H9 (cell line): ENCODE measurements at regions not wholly inside any gene's neighbourhood (a gene's known extent, or its start where the extent isn't known, plus 50 kb on each side); places are given as distances from the start of the nearest gene placed in this dataset.

ENCODE experiments used
- DNase-seq: peaks from one replicate; pipeline ENCODE4 v3.0.0-alpha.2; 2017
- H2AFZ ChIP-seq: one replicate; pipeline ENCODE4 v1.6.1; 2013; ENCODE audit warnings: mild to moderate bottlenecking, low read length, control low read depth, moderate library complexity
- H2AK5ac ChIP-seq: 2 replicates; pipeline ENCODE4 v1.6.1; 2013; ENCODE audit warnings: low read length, control low read depth, mixed read lengths; ENCODE audit not compliant: insufficient read length
- H2BK120ac ChIP-seq: one replicate; pipeline ENCODE4 v1.6.1; 2013; ENCODE audit warnings: low read depth, mild to moderate bottlenecking, low read length, control low read depth, inconsistent platforms; ENCODE audit not compliant: poor library complexity, severe bottlenecking
- H2BK12ac ChIP-seq: 2 replicates; pipeline ENCODE4 v1.6.1; 2013; ENCODE audit warnings: low read length, control low read depth, mixed read lengths, low read depth; ENCODE audit not compliant: insufficient read length
- H2BK15ac ChIP-seq: 2 replicates; pipeline ENCODE4 v1.6.1; 2013; ENCODE audit warnings: low read depth, low read length, control low read depth
- H2BK20ac ChIP-seq: one replicate; pipeline ENCODE4 v1.6.1; 2013; ENCODE audit warnings: low read depth, mild to moderate bottlenecking, low read length, control low read depth, inconsistent platforms; ENCODE audit not compliant: poor library complexity, severe bottlenecking
- H2BK5ac ChIP-seq: 2 replicates; pipeline ENCODE4 v1.6.1; 2013; ENCODE audit warnings: low read length, control low read depth, mixed read lengths; ENCODE audit not compliant: insufficient read length
- H3K14ac ChIP-seq: 2 replicates; pipeline ENCODE4 v1.6.1; 2013; ENCODE audit warnings: low read length, control low read depth; ENCODE audit not compliant: insufficient read depth
- H3K18ac ChIP-seq: 2 replicates; pipeline ENCODE4 v1.6.1; 2013; ENCODE audit warnings: low read depth, mild to moderate bottlenecking, mixed read lengths, low read length, control low read depth; ENCODE audit not compliant: insufficient read length
- H3K23ac ChIP-seq: 2 replicates; pipeline ENCODE4 v1.6.1; 2013; ENCODE audit warnings: low read length, control low read depth, mixed read lengths, low read depth; ENCODE audit not compliant: insufficient read length
- H3K23me2 ChIP-seq: 2 replicates; pipeline ENCODE4 v1.6.1; 2013; ENCODE audit warnings: low read depth, mild to moderate bottlenecking, mixed read lengths, low read length, control low read depth; ENCODE audit not compliant: insufficient read length, poor library complexity, severe bottlenecking
- H3K27ac ChIP-seq: 2 replicates; pipeline ENCODE4 v1.5.1; 2013; ENCODE audit warnings: low read length, control low read depth, mixed read lengths, low read depth; ENCODE audit not compliant: insufficient read length
- H3K27me3 ChIP-seq: 2 replicates; pipeline ENCODE4 v1.6.1; 2013; ENCODE audit warnings: low read length, control low read depth, inconsistent platforms; ENCODE audit not compliant: insufficient read depth
- H3K4ac ChIP-seq: 2 replicates; pipeline ENCODE4 v1.6.1; 2013; ENCODE audit warnings: low read depth, mild to moderate bottlenecking, control low read depth, inconsistent platforms, low read length, moderate library complexity
- H3K4me1 ChIP-seq: 2 replicates; pipeline ENCODE4 v1.6.1; 2013; ENCODE audit warnings: low read length, control low read depth, inconsistent platforms; ENCODE audit not compliant: insufficient read depth
- H3K4me2 ChIP-seq: 2 replicates; pipeline ENCODE4 v1.6.1; 2013; ENCODE audit warnings: low read length, control low read depth, mixed read lengths; ENCODE audit not compliant: insufficient read length, insufficient read depth
- H3K56ac ChIP-seq: 2 replicates; pipeline ENCODE4 v1.6.1; 2013; ENCODE audit warnings: low read depth, mild to moderate bottlenecking, mixed read lengths, low read length, control low read depth; ENCODE audit not compliant: insufficient read length
- H3K79me1 ChIP-seq: 2 replicates; pipeline ENCODE4 v1.6.1; 2013; ENCODE audit warnings: low read depth, mild to moderate bottlenecking, moderate library complexity, low read length, control low read depth, inconsistent platforms; ENCODE audit not compliant: insufficient read depth, poor library complexity, severe bottlenecking
- H3K79me2 ChIP-seq: 2 replicates; pipeline ENCODE4 v1.6.1; 2013; ENCODE audit warnings: low read length, control low read depth, inconsistent platforms; ENCODE audit not compliant: insufficient read depth
- H3K9ac ChIP-seq: 2 replicates; pipeline ENCODE4 v1.6.1; 2013; ENCODE audit warnings: low read length, control low read depth, mixed read lengths; ENCODE audit not compliant: insufficient read length; ENCODE audit errors: extremely low read depth
- H3K9me3 ChIP-seq: one replicate; pipeline ENCODE4 v1.6.1; 2013; ENCODE audit warnings: low read depth, low read length, inconsistent platforms; ENCODE audit not compliant: control insufficient read depth
- H3T11ph ChIP-seq: one replicate; pipeline ENCODE4 v1.6.1; 2013; ENCODE audit warnings: mild to moderate bottlenecking, low read length, control low read depth, inconsistent platforms
- H4K20me1 ChIP-seq: one replicate; pipeline ENCODE4 v1.6.1; 2013; ENCODE audit not compliant: control insufficient read depth, insufficient read length, insufficient read depth
- H4K5ac ChIP-seq: 2 replicates; pipeline ENCODE4 v1.6.1; 2013; ENCODE audit warnings: low read depth, mild to moderate bottlenecking, mixed read lengths, low read length, control low read depth; ENCODE audit not compliant: insufficient read length
- H4K8ac ChIP-seq: replicated peaks from 2 replicates; pipeline ENCODE4 v1.6.1; 2013; ENCODE audit warnings: low read length, control low read depth, mixed read lengths, low read depth; ENCODE audit not compliant: insufficient read length
- H4K91ac ChIP-seq: 2 replicates; pipeline ENCODE4 v1.6.1; 2013; ENCODE audit warnings: low read depth, mild to moderate bottlenecking, moderate library complexity, mixed read lengths, low read length, control low read depth; ENCODE audit not compliant: insufficient read length
- H3K27ac Mint-ChIP-seq, 3 experiments: 2 replicates in 2 of 3; 3 replicates in 1 of 3; pipeline ENCODE4 v1.8.0; 2020 to 2021; ENCODE audit warnings: mixed read lengths in 3 of 3, mild to moderate bottlenecking in 1 of 3, moderate library complexity in 1 of 3
- H3K27me3 Mint-ChIP-seq: 2 replicates; pipeline ENCODE4 v1.8.0; 2021; ENCODE audit warnings: low read depth, mild to moderate bottlenecking, moderate library complexity, mixed read lengths
- H3K36me3 Mint-ChIP-seq, 3 experiments: 2 replicates in 2 of 3; 3 replicates in 1 of 3; pipeline ENCODE4 v1.8.0; 2020 to 2021; ENCODE audit warnings: low read depth in 3 of 3, mixed read lengths in 3 of 3; ENCODE audit not compliant: insufficient read depth in 1 of 3
- H3K4me1 Mint-ChIP-seq, 2 experiments: 2 replicates each; pipeline ENCODE4 v1.8.0; 2020; ENCODE audit warnings: mixed read lengths in 2 of 2
- H3K4me3 Mint-ChIP-seq, 2 experiments: 2 replicates in 1 of 2; 3 replicates in 1 of 2; pipeline ENCODE4 v1.8.0; 2020 to 2021; ENCODE audit warnings: mild to moderate bottlenecking in 2 of 2, mixed read lengths in 2 of 2, moderate library complexity in 1 of 2
- H3K9me3 Mint-ChIP-seq, 2 experiments: 2 replicates in 1 of 2; 3 replicates in 1 of 2; pipeline ENCODE4 v1.8.0; 2020; ENCODE audit warnings: mild to moderate bottlenecking in 2 of 2, mixed read lengths in 2 of 2, moderate library complexity in 1 of 2
- WGBS: extraction: QIAGEN DNeasy Blood & Tissue Kit; methylation state at CpG from one replicate; pipeline ENCODE4 v1.1.7; 2013; ENCODE audit warnings: missing lambda C conversion rate, low lambda C conversion rate, mixed read lengths; ENCODE audit not compliant: insufficient read length; ENCODE audit errors: extremely low coverage; 5-methylcytosine and 5-hydroxymethylcytosine counted together
- TF ChIP-seq, protein P1 (sequence below): fragments of 200-600 bp; sonication (generic); conservative IDR thresholded peaks from 3 replicates; pipeline ENCODE4 v1.8.0; 2021; ENCODE audit warnings: antibody characterized with exemption, mild to moderate bottlenecking

- no peak overlapping the region for H3T11ph ChIP-seq
- no peak for DNase-seq
- H2BK5ac ChIP-seq: no peak overlapping the region
Observed at GRCh38 chr6:3540253-3540820, 83.5 kb upstream of the SLC22A23 start.

More at GRCh38 chr6:3540253-3540820, 83.5 kb upstream of the SLC22A23 start:
- no peak overlapping the region for H3K18ac ChIP-seq
- no peaks in the 10 kb centered on the region for H3K79me1 ChIP-seq
- H3K56ac ChIP-seq: no peak overlapping the region
- Mint-ChIP-seq H3K4me3 (no peak overlapping the region), H3K27ac (no peak overlapping the region), H3K27me3 (peaks cover 5% of the 10 kb centered on the region; the same call in 1 of the 2 replicates), H3K36me3 (no peaks in the 10 kb centered on the region), H3K4me1 (no peaks in the 10 kb centered on the region), H3K9me3 (no peaks in the 10 kb centered on the region)
- no peaks in the 10 kb centered on the region for H3K79me2 ChIP-seq
- no peak overlapping the region for H3K4me2 ChIP-seq
- H3K23ac ChIP-seq: no peak overlapping the region
- no peak overlapping the region for H4K8ac ChIP-seq
- no peaks in the 10 kb centered on the region; the same call in 1 of the 2 replicates for H3K27me3 ChIP-seq
- no CpG with 5 or more reads among the region's 8 CpGs for WGBS
- H2BK12ac ChIP-seq: no peak overlapping the region
- no peak overlapping the region for H3K27ac ChIP-seq
- no peak overlapping the region for H4K5ac ChIP-seq
- no peak overlapping the region for H3K4ac ChIP-seq
- H2BK15ac ChIP-seq: no peak overlapping the region
- H2AFZ ChIP-seq: no peak overlapping the region
- no peaks in the 10 kb centered on the region for H3K23me2 ChIP-seq
- no peak overlapping the region for H2BK20ac ChIP-seq
- no peak overlapping the region; the same call in 1 of the 2 replicates for H3K14ac ChIP-seq
- no peaks in the 10 kb centered on the region for H3K9me3 ChIP-seq
- TF ChIP-seq, protein P1, sequence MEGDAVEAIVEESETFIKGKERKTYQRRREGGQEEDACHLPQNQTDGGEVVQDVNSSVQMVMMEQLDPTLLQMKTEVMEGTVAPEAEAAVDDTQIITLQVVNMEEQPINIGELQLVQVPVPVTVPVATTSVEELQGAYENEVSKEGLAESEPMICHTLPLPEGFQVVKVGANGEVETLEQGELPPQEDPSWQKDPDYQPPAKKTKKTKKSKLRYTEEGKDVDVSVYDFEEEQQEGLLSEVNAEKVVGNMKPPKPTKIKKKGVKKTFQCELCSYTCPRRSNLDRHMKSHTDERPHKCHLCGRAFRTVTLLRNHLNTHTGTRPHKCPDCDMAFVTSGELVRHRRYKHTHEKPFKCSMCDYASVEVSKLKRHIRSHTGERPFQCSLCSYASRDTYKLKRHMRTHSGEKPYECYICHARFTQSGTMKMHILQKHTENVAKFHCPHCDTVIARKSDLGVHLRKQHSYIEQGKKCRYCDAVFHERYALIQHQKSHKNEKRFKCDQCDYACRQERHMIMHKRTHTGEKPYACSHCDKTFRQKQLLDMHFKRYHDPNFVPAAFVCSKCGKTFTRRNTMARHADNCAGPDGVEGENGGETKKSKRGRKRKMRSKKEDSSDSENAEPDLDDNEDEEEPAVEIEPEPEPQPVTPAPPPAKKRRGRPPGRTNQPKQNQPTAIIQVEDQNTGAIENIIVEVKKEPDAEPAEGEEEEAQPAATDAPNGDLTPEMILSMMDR: no peak
- no peaks in the 10 kb centered on the region for H3K4me1 ChIP-seq
- no peak overlapping the region for H2AK5ac ChIP-seq
- H4K91ac ChIP-seq: no peak overlapping the region
- no peak overlapping the region for H3K9ac ChIP-seq
- H2BK120ac ChIP-seq: no peak overlapping the region
- no peaks in the 10 kb centered on the region for H4K20me1 ChIP-seq
